DND-41 (cell line): ENCODE measurements at regions not wholly inside any gene's neighbourhood (a gene's known extent, or its start where the extent isn't known, plus 50 kb on each side); places are given as distances from the start of the nearest gene placed in this dataset.

ENCODE experiments used
- EZH2 ChIP-seq: IDR thresholded peaks from 3 replicates; pipeline ENCODE4 v1.6.1; 2012; ENCODE audit warnings: borderline replicate concordance, low read depth, mild to moderate bottlenecking, moderate library complexity, low read length, inconsistent platforms; ENCODE audit not compliant: severe bottlenecking
- TF ChIP-seq, protein P1 (sequence below): IDR thresholded peaks from 2 replicates; pipeline ENCODE4 v1.5.1; 2012; ENCODE audit warnings: borderline replicate concordance, low read length, moderate library complexity, mild to moderate bottlenecking; ENCODE audit not compliant: poor library complexity, severe bottlenecking; ENCODE audit errors: extremely low read depth

DNA sequence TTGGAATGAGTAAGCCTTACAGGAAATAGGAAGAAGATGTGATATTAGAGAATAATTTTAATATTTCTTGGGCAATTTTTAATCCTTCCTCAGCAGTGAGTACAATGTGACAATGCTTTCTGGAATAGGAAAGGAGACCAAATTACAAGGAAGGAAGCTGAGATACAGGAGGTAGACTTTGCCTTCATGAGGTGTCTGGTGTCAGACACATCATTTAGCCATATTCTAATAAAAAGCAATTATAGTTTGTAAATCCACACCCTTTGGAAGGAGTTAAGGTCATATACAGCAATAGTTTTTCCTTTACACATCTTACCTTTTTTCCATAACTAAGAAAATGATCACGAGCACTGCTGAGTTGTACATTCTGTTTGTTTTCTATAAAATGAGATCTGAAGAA, 390.4 kb downstream of the SH3GL2 start:
- TF ChIP-seq, protein P1, sequence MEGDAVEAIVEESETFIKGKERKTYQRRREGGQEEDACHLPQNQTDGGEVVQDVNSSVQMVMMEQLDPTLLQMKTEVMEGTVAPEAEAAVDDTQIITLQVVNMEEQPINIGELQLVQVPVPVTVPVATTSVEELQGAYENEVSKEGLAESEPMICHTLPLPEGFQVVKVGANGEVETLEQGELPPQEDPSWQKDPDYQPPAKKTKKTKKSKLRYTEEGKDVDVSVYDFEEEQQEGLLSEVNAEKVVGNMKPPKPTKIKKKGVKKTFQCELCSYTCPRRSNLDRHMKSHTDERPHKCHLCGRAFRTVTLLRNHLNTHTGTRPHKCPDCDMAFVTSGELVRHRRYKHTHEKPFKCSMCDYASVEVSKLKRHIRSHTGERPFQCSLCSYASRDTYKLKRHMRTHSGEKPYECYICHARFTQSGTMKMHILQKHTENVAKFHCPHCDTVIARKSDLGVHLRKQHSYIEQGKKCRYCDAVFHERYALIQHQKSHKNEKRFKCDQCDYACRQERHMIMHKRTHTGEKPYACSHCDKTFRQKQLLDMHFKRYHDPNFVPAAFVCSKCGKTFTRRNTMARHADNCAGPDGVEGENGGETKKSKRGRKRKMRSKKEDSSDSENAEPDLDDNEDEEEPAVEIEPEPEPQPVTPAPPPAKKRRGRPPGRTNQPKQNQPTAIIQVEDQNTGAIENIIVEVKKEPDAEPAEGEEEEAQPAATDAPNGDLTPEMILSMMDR: no peak
- TF ChIP-seq EZH2: no peak
